Panc1 (cell line): ENCODE measurements at regions not wholly inside any gene's neighbourhood (a gene's known extent, or its start where the extent isn't known, plus 50 kb on each side); places are given as distances from the start of the nearest gene placed in this dataset.

Experiments
- CTCF ChIP-seq: fragments of 450-650 bp; IDR thresholded peaks from 2 replicates; pipeline ENCODE4 v1.5.1; 2017; ENCODE audit warnings: mild to moderate bottlenecking
- TF ChIP-seq, protein P1 (sequence below), 2 experiments: IDR thresholded peaks; 2 replicates each; pipeline ENCODE4 v1.6.1; 2011 to 2012; ENCODE audit warnings: low read depth in 2 of 2, control low read depth in 1 of 2, low read length in 1 of 2, mild to moderate bottlenecking in 1 of 2, moderate library complexity in 1 of 2; ENCODE audit not compliant: insufficient read depth in 1 of 2

GRCh38 chr4:59971952-59972351, 1228.2 kb upstream of the ADGRL3 start:
- TF ChIP-seq, protein P1, sequence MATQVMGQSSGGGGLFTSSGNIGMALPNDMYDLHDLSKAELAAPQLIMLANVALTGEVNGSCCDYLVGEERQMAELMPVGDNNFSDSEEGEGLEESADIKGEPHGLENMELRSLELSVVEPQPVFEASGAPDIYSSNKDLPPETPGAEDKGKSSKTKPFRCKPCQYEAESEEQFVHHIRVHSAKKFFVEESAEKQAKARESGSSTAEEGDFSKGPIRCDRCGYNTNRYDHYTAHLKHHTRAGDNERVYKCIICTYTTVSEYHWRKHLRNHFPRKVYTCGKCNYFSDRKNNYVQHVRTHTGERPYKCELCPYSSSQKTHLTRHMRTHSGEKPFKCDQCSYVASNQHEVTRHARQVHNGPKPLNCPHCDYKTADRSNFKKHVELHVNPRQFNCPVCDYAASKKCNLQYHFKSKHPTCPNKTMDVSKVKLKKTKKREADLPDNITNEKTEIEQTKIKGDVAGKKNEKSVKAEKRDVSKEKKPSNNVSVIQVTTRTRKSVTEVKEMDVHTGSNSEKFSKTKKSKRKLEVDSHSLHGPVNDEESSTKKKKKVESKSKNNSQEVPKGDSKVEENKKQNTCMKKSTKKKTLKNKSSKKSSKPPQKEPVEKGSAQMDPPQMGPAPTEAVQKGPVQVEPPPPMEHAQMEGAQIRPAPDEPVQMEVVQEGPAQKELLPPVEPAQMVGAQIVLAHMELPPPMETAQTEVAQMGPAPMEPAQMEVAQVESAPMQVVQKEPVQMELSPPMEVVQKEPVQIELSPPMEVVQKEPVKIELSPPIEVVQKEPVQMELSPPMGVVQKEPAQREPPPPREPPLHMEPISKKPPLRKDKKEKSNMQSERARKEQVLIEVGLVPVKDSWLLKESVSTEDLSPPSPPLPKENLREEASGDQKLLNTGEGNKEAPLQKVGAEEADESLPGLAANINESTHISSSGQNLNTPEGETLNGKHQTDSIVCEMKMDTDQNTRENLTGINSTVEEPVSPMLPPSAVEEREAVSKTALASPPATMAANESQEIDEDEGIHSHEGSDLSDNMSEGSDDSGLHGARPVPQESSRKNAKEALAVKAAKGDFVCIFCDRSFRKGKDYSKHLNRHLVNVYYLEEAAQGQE (IDR thresholded peaks at IDR 0.05; ENCODE audit: insufficient read depth in 1 of 2, low read depth in 2 of 2, low read length in 1 of 2), result no peak
- TF ChIP-seq CTCF, result no peak
